Hepatocyte (in vitro differentiated cells): ENCODE measurements at regions not wholly inside any gene's neighbourhood (a gene's known extent, or its start where the extent isn't known, plus 50 kb on each side); places are given as distances from the start of the nearest gene placed in this dataset.

Experiments used
- CTCF ChIP-seq: fragments of 200-600 bp; sonication (generic); IDR thresholded peaks from 2 replicates; pipeline ENCODE4 v1.5.1; 2016; ENCODE audit warnings: antibody characterized with exemption, mild to moderate bottlenecking; ENCODE audit not compliant: poor library complexity
- EZH2 ChIP-seq: fragments of 200-600 bp; sonication (generic); IDR thresholded peaks from 2 replicates; pipeline ENCODE4 v1.6.1; 2016; ENCODE audit warnings: antibody characterized with exemption, mild to moderate bottlenecking, borderline replicate concordance
- EZH2phosphoT487 ChIP-seq: fragments of 200-600 bp; sonication (generic); IDR thresholded peaks from one replicate; pipeline ENCODE4 v1.6.1; 2018; ENCODE audit warnings: antibody characterized with exemption, mild to moderate bottlenecking, low read depth, moderate library complexity; ENCODE audit not compliant: unreplicated experiment, severe bottlenecking

GRCh38 chr10:24153537-24153936 lies 55.4 kb upstream of the KIAA1217 start:
- no peak for TF ChIP-seq CTCF
- no peak for TF ChIP-seq EZH2
- no peak for TF ChIP-seq EZH2phosphoT487
